ENCODE measurements at regions not wholly inside any gene's neighbourhood (a gene's known extent, or its start where the extent isn't known, plus 50 kb on each side); places are given as distances from the start of the nearest gene placed in this dataset.

- DNase-seq (ENCODE audit: low read depth, low spot score) (no peak), FAIRE-seq (no peak)
- H3K4me2 ChIP-seq (ENCODE audit: control insufficient read depth, extremely low read depth, insufficient read depth, low read depth, low read length), result no peak overlapping the region
- H3K27me3 ChIP-seq (ENCODE audit: control insufficient read depth, extremely low read depth, insufficient read depth, low read length), result no peaks in the 10 kb centered on the region
- no peaks in the 10 kb centered on the region for H3K9me3 ChIP-seq (ENCODE audit: control insufficient read depth, low read depth, low read length)
- no peak overlapping the region for H2AFZ ChIP-seq (ENCODE audit: control insufficient read depth, low read length)
- H3K79me2 ChIP-seq (ENCODE audit: control insufficient read depth, insufficient read depth, low read length), result no peaks in the 10 kb centered on the region
- H3K9me1 ChIP-seq (ENCODE audit: control insufficient read depth, extremely low read depth, insufficient read depth, low read length), result no peaks in the 10 kb centered on the region
- dilution Hi-C loops (cut with MboI; ENCODE audit: extremely low pct_ligation_motif_present, low sequenced_read_pairs), result no loop called here
- no peaks in the 10 kb centered on the region for H3K4me1 ChIP-seq (ENCODE audit: control insufficient read depth, extremely low read depth, insufficient read depth, low read length)
- no peaks in the 10 kb centered on the region for H3K36me3 ChIP-seq (ENCODE audit: control insufficient read depth in 2 of 2, extremely low read depth in 1 of 2, insufficient read depth in 2 of 2, low read length in 2 of 2)
- H3K4me3 ChIP-seq (ENCODE audit: control insufficient read depth in 2 of 3, extremely low read depth in 1 of 3, insufficient read depth in 2 of 3, low read depth in 1 of 3, low read length in 3 of 3), result no peak overlapping the region
- H3K9ac ChIP-seq (ENCODE audit: control insufficient read depth, extremely low read depth, insufficient read depth, low read length), result no peak overlapping the region
- no peaks in the 10 kb centered on the region for H4K20me1 ChIP-seq (ENCODE audit: control insufficient read depth, extremely low read depth, insufficient read depth, low read length)
- no peak for TF ChIP-seq CTCF (optimal IDR thresholded peaks at IDR 0.05 in 1 of 3, IDR thresholded peaks at IDR 0.05 in 1 of 3, conservative IDR thresholded peaks at IDR 0.05 in 1 of 3; ENCODE audit: extremely low read depth in 1 of 3, insufficient read depth in 2 of 3, low read length in 3 of 3)
- TF ChIP-seq EZH2 (IDR thresholded peaks at IDR 0.05; ENCODE audit: low read length), result no peak
- H3K27ac ChIP-seq (ENCODE audit: control insufficient read depth, insufficient read depth, low read length), result no peak overlapping the region
Observed at GRCh38 chr4:131084997-131085396, 1989.0 kb downstream of the C4orf33 start.

GRCh38 chr4:131091896-131092295, 1995.9 kb downstream of the C4orf33 start:
- DNase-seq (ENCODE audit: low read depth, low spot score) (no peak), FAIRE-seq (no peak)
- no peaks in the 10 kb centered on the region for H3K9me3 ChIP-seq (ENCODE audit: control insufficient read depth, low read depth, low read length)
- no peak overlapping the region for H3K9ac ChIP-seq (ENCODE audit: control insufficient read depth, extremely low read depth, insufficient read depth, low read length)
- H3K4me3 ChIP-seq (ENCODE audit: control insufficient read depth in 2 of 3, extremely low read depth in 1 of 3, insufficient read depth in 2 of 3, low read depth in 1 of 3, low read length in 3 of 3), result no peak overlapping the region
- no peak overlapping the region for H2AFZ ChIP-seq (ENCODE audit: control insufficient read depth, low read length)
- TF ChIP-seq CTCF (optimal IDR thresholded peaks at IDR 0.05 in 1 of 3, IDR thresholded peaks at IDR 0.05 in 1 of 3, conservative IDR thresholded peaks at IDR 0.05 in 1 of 3; ENCODE audit: extremely low read depth in 1 of 3, insufficient read depth in 2 of 3, low read length in 3 of 3) (peak in 2 of 3 experiments; percentile 20 to 29), EZH2 (IDR thresholded peaks at IDR 0.05; ENCODE audit: low read length) (no peak)
- no peaks in the 10 kb centered on the region for H3K27me3 ChIP-seq (ENCODE audit: control insufficient read depth, extremely low read depth, insufficient read depth, low read length)
- dilution Hi-C loops (cut with MboI; ENCODE audit: extremely low pct_ligation_motif_present, low sequenced_read_pairs), result no loop called here
- H3K27ac ChIP-seq (ENCODE audit: control insufficient read depth, insufficient read depth, low read length), result no peak overlapping the region
- H3K36me3 ChIP-seq (ENCODE audit: control insufficient read depth in 2 of 2, extremely low read depth in 1 of 2, insufficient read depth in 2 of 2, low read length in 2 of 2), result no peaks in the 10 kb centered on the region
- no peaks in the 10 kb centered on the region for H3K4me1 ChIP-seq (ENCODE audit: control insufficient read depth, extremely low read depth, insufficient read depth, low read length)
- H4K20me1 ChIP-seq (ENCODE audit: control insufficient read depth, extremely low read depth, insufficient read depth, low read length), result no peaks in the 10 kb centered on the region
- no peaks in the 10 kb centered on the region for H3K9me1 ChIP-seq (ENCODE audit: control insufficient read depth, extremely low read depth, insufficient read depth, low read length)
- H3K4me2 ChIP-seq (ENCODE audit: control insufficient read depth, extremely low read depth, insufficient read depth, low read depth, low read length), result no peak overlapping the region
- H3K79me2 ChIP-seq (ENCODE audit: control insufficient read depth, insufficient read depth, low read length), result no peaks in the 10 kb centered on the region
